SK-N-SH (cell line): ENCODE measurements at regions not wholly inside any gene's neighbourhood (a gene's known extent, or its start where the extent isn't known, plus 50 kb on each side); places are given as distances from the start of the nearest gene placed in this dataset.

Experiments
- CTCF ChIA-PET: fragments of 300-600, 350-600 bp; formaldehyde crosslinking; extraction: SDS; loops from one replicate; lab custom pipeline; 2021; lab: Yijun Ruan, JAX
- POLR2A ChIA-PET: fragments of 350-600 bp; sonication (Branson Sonifier 250); formaldehyde crosslinking; extraction: SDS; loops from one replicate; lab custom pipeline; 2020; ENCODE audit warnings: antibody characterized with exemption, inconsistent platforms; lab: Yijun Ruan, JAX
- DNase-seq: peaks from one replicate; pipeline ENCODE4 v3.0.0; 2012
- H2AFZ ChIP-seq: fragments of 200-600 bp; sonication (generic); 2 replicates; pipeline ENCODE4 v1.8.1; 2016; ENCODE audit warnings: antibody characterized with exemption, mild to moderate bottlenecking, low read depth
- H3F3A ChIP-seq: fragments of 200-600 bp; sonication (generic); replicated peaks from 2 replicates; pipeline ENCODE3; 2016; ENCODE audit warnings: antibody characterized with exemption, mild to moderate bottlenecking; ENCODE audit not compliant: insufficient read depth
- H3K27ac ChIP-seq, 2 experiments: fragments of 200-500 bp in 1 of 2; fragments of 200-600 bp in 1 of 2; sonication (Bioruptor generic) in 1 of 2; sonication (generic), shearing (Covaris generic) in 1 of 2; 2 replicates each; pipeline versions ENCODE4 v1.5.1 to v1.6.1; 2014 to 2016; ENCODE audit warnings: low read depth in 2 of 2, inconsistent platforms in 1 of 2, low read length in 1 of 2, mild to moderate bottlenecking in 1 of 2, mixed read lengths in 1 of 2
- H3K27me3 ChIP-seq: fragments of 200-600 bp; sonication (generic), shearing (Covaris generic); 2 replicates; pipeline ENCODE4 v1.6.1; 2016; ENCODE audit warnings: mixed run types; ENCODE audit not compliant: insufficient read depth
- H3K36me3 ChIP-seq, 2 experiments: fragments of 200-500 bp in 1 of 2; fragments of 200-600 bp in 1 of 2; sonication (Bioruptor generic) in 1 of 2; sonication (generic) in 1 of 2; replicated peaks in 1 of 2; 2 replicates each; pipeline versions ENCODE3 to v1.5.1; 2014 to 2016; ENCODE audit warnings: low read length in 1 of 2, mild to moderate bottlenecking in 1 of 2; ENCODE audit not compliant: insufficient read depth in 2 of 2, control insufficient read depth in 1 of 2
- H3K4me1 ChIP-seq, 2 experiments: fragments of 200-500 bp in 1 of 2; fragments of 200-600 bp in 1 of 2; sonication (Bioruptor generic) in 1 of 2; sonication (generic), shearing (Covaris generic) in 1 of 2; 2 replicates each; pipeline versions ENCODE4 v1.5.1 to v1.6.1; 2014 to 2016; ENCODE audit warnings: low read depth in 1 of 2, low read length in 1 of 2, mixed run types in 1 of 2; ENCODE audit not compliant: insufficient read depth in 2 of 2, control insufficient read depth in 1 of 2
- H3K4me2 ChIP-seq: fragments of 200-600 bp; sonication (generic), shearing (Covaris generic); 2 replicates; pipeline ENCODE4 v1.6.1; 2017; ENCODE audit warnings: mixed run types
- H3K4me3 ChIP-seq, 2 experiments: fragments of 200-500 bp in 1 of 2; fragments of 200-600 bp in 1 of 2; sonication (Bioruptor generic) in 1 of 2; sonication (generic), shearing (Covaris generic) in 1 of 2; 2 replicates each; pipeline versions ENCODE4 v1.5.1 to v1.8.1; 2014 to 2016; ENCODE audit warnings: low read depth in 2 of 2, inconsistent platforms in 1 of 2, low read length in 1 of 2, mild to moderate bottlenecking in 1 of 2, mixed read lengths in 1 of 2, moderate library complexity in 1 of 2
- H3K79me2 ChIP-seq: fragments of 200-600 bp; sonication (generic); 2 replicates; pipeline ENCODE4 v1.8.1; 2017; ENCODE audit warnings: mild to moderate bottlenecking; ENCODE audit not compliant: insufficient read depth
- H3K9ac ChIP-seq: fragments of 200-600 bp; sonication (generic); 2 replicates; pipeline ENCODE4 v1.6.1; 2017; ENCODE audit warnings: mixed run types
- H3K9me2 ChIP-seq: fragments of 200-600 bp; sonication (generic); 2 replicates; pipeline ENCODE4 v1.6.1; 2017; ENCODE audit warnings: mixed run types
- H3K9me3 ChIP-seq: fragments of 200-600 bp; sonication (generic); 2 replicates; pipeline ENCODE4 v1.6.1; 2017; ENCODE audit warnings: mixed run types, mild to moderate bottlenecking, moderate library complexity
- H4K20me1 ChIP-seq: fragments of 200-600 bp; sonication (generic); 2 replicates; pipeline ENCODE4 v1.6.1; 2017; ENCODE audit warnings: mild to moderate bottlenecking, mixed run types; ENCODE audit not compliant: insufficient read depth
- ELF1 ChIP-seq: IDR thresholded peaks from 2 replicates; pipeline ENCODE4 v1.4.0; 2012
- EP300 ChIP-seq, 2 experiments: IDR thresholded peaks; 2 replicates each; pipeline versions ENCODE4 v1.4.0 to v1.6.1; 2012; ENCODE audit warnings: borderline replicate concordance in 1 of 2, low read depth in 1 of 2, low read length in 1 of 2
- FOSL2 ChIP-seq: IDR thresholded peaks from 2 replicates; pipeline ENCODE4 v1.4.0; 2012; ENCODE audit warnings: low read depth, mild to moderate bottlenecking, moderate library complexity, borderline replicate concordance
- FOXJ3 ChIP-seq: sonication (generic); formaldehyde crosslinking; IDR thresholded peaks from 2 replicates; pipeline ENCODE4 v1.5.1; 2020; ENCODE audit warnings: mild to moderate bottlenecking, missing genetic modification reagents
- FOXM1 ChIP-seq: IDR thresholded peaks from 2 replicates; pipeline ENCODE4 v1.4.0; 2012; ENCODE audit warnings: low read depth, mild to moderate bottlenecking
- GABPA ChIP-seq: IDR thresholded peaks from 2 replicates; pipeline ENCODE4 v1.4.0; 2012; ENCODE audit warnings: low read depth, mild to moderate bottlenecking
- IRF3 ChIP-seq: fragments of 150-350 bp; IDR thresholded peaks from 2 replicates; pipeline ENCODE4 v1.6.1; 2016; ENCODE audit warnings: mild to moderate bottlenecking, low read depth, low read length
- MAX ChIP-seq: IDR thresholded peaks from 2 replicates; pipeline ENCODE4 v1.4.0; 2012; ENCODE audit warnings: low read depth
- MEF2A ChIP-seq: IDR thresholded peaks from 2 replicates; pipeline ENCODE4 v1.4.0; 2012; ENCODE audit warnings: low read depth, borderline replicate concordance
- MXI1 ChIP-seq: IDR thresholded peaks from 2 replicates; pipeline ENCODE4 v1.6.1; 2012; ENCODE audit warnings: mild to moderate bottlenecking, low read depth, low read length, improper control_type of control experiment
- NRF1 ChIP-seq: IDR thresholded peaks from 2 replicates; pipeline ENCODE4 v1.6.1; 2012; ENCODE audit warnings: low read depth, mild to moderate bottlenecking, low read length
- PBX3 ChIP-seq: IDR thresholded peaks from 2 replicates; pipeline ENCODE4; 2012
- POLR2AphosphoS5 ChIP-seq: IDR thresholded peaks from 2 replicates; pipeline ENCODE4 v1.6.1; 2012; ENCODE audit warnings: low read depth, low read length
- RXRA ChIP-seq: IDR thresholded peaks from 2 replicates; pipeline ENCODE4 v1.4.0; 2012; ENCODE audit warnings: low read depth, mild to moderate bottlenecking, borderline replicate concordance
- TAF1 ChIP-seq: IDR thresholded peaks from 2 replicates; pipeline ENCODE4 v1.6.1; 2012; ENCODE audit warnings: low read depth, mild to moderate bottlenecking, low read length, moderate library complexity, borderline replicate concordance
- TCF12 ChIP-seq: IDR thresholded peaks from 2 replicates; pipeline ENCODE4 v1.4.0; 2012
- TEAD4 ChIP-seq: IDR thresholded peaks from 2 replicates; pipeline ENCODE4 v1.4.0; 2012; ENCODE audit warnings: mild to moderate bottlenecking, borderline replicate concordance; ENCODE audit not compliant: insufficient read depth
- USF2 ChIP-seq: fragments of 150-350 bp; IDR thresholded peaks from 2 replicates; pipeline ENCODE4 v1.6.1; 2017; ENCODE audit warnings: antibody characterized with exemption, low read length, low read depth, borderline replicate concordance
- YY1 ChIP-seq: IDR thresholded peaks from 2 replicates; pipeline ENCODE4 v1.4.0; 2012; ENCODE audit warnings: low read depth, mild to moderate bottlenecking
- ZBTB33 ChIP-seq: IDR thresholded peaks from 2 replicates; pipeline ENCODE4 v1.4.0; 2012; ENCODE audit warnings: low read depth, borderline replicate concordance
- WGBS: methylation state at CpG from one replicate; pipeline ENCODE4 v1.1.6; 2017; ENCODE audit warnings: low lambda C conversion rate; 5-methylcytosine and 5-hydroxymethylcytosine counted together

GRCh38 chr13:44117351-44117750 lies 237.6 kb downstream of the LACC1 start:
- Histone ChIP-seq H3F3A (no peaks in the 10 kb centered on the region), H4K20me1 (no peaks in the 10 kb centered on the region), H3K4me2 (no peak overlapping the region), H3K9ac (no peak overlapping the region), H3K4me1 (peaks cover 0 to 7% of the 10 kb centered on the region in 2 experiments; a peak in 2 of 4 replicates), H3K36me3 (no peaks in the 10 kb centered on the region), H3K9me3 (no peaks in the 10 kb centered on the region), H3K9me2 (no peaks in the 10 kb centered on the region), H3K27ac (no peak overlapping the region; a peak in 1 of 4 replicates), H3K4me3 (no peak overlapping the region), H3K27me3 (no peaks in the 10 kb centered on the region), H2AFZ (peak overlapping the region; percentile 51; the same call in 1 of the 2 replicates), H3K79me2 (no peaks in the 10 kb centered on the region)
- whole genome bisulfite sequencing: 55% methylated on average over 3 of the region's 3 CpGs
- no peak for DNase-seq
- ChIA-PET CTCF (interaction anchor here (1.4 kb wide), 1 partner anchor 209 kb away, joined by 6 read pairs; no protein-coding TSS in a partner anchor), POLR2A (interaction anchor here (1.3 kb wide), 1 partner anchor 23 kb away, joined by 3 read pairs; no protein-coding TSS in a partner anchor)
- TF ChIP-seq TCF12 (no peak), MXI1 (no peak), MAX (no peak), PBX3 (no peak), NRF1 (no peak), EP300 (IDR thresholded peaks at IDR 0.05; ENCODE audit: borderline replicate concordance in 1 of 2, low read depth in 1 of 2, low read length in 1 of 2) (no peak), MEF2A (no peak), POLR2AphosphoS5 (no peak), IRF3 (no peak), ELF1 (no peak), RXRA (no peak), TAF1 (no peak), ZBTB33 (no peak), FOXM1 (no peak)

- Histone ChIP-seq H3K9me3 (no peaks in the 10 kb centered on the region), H3K27me3 (no peaks in the 10 kb centered on the region)
- POLR2A ChIA-PET: no interaction called here
- TF ChIP-seq GABPA (no peak), FOXJ3 (CRISPR knock-in tag) (no peak), TCF12 (no peak), USF2 (no peak), IRF3 (no peak), YY1 (no peak), TEAD4 (no peak), FOXM1 (no peak), MEF2A (no peak), FOSL2 (no peak)
These were observed 238.1 kb downstream of the LACC1 start for GRCh38 chr13:44117816-44118215.

More at GRCh38 chr13:44117816-44118215, 238.1 kb downstream of the LACC1 start:
- Histone ChIP-seq H3K36me3 (no peaks in the 10 kb centered on the region), H3K79me2 (no peaks in the 10 kb centered on the region), H3K9ac (no peak overlapping the region), H3K27ac (no peak overlapping the region), H4K20me1 (no peaks in the 10 kb centered on the region), H3K9me2 (no peaks in the 10 kb centered on the region), H3K4me3 (no peak overlapping the region), H3K4me2 (no peak overlapping the region), H2AFZ (no peak overlapping the region; the same call in 1 of the 2 replicates), H3K4me1 (peaks cover 0 to 7% of the 10 kb centered on the region in 2 experiments; a peak in 2 of 4 replicates), H3F3A (no peaks in the 10 kb centered on the region)
- DNase-seq: no peak
- WGBS: 86% methylated on average over 2 of the region's 2 CpGs
- CTCF ChIA-PET: no interaction called here
